OCI-LY7 (cell line): ENCODE measurements at regions not wholly inside any gene's neighbourhood (a gene's known extent, or its start where the extent isn't known, plus 50 kb on each side); places are given as distances from the start of the nearest gene placed in this dataset.

Experiments
- BruUV-seq: library from RNA; stranded (reverse); fragments of 400-500 nt; replicated peaks from 2 replicates; lab custom pipeline; 2021; lab: Mats Ljungman, UMichigan
- CTCF ChIA-PET: fragments of 300-600 bp; sonication (Branson Sonifier 250); formaldehyde crosslinking; loops from one replicate; lab custom pipeline; 2022; ENCODE audit warnings: antibody characterized with exemption; ENCODE audit not compliant: unreplicated experiment; lab: Charles Lee
- POLR2A ChIA-PET: fragments of 300-600 bp; sonication (Branson Sonifier 250); formaldehyde crosslinking; loops from one replicate; lab custom pipeline; 2022; ENCODE audit warnings: antibody characterized with exemption; lab: Charles Lee
- DNase-seq: peaks from one replicate; pipeline ENCODE4 v3.0.0-alpha.2; 2015; ENCODE audit warnings: low spot score
- H2AFZ ChIP-seq: fragments of 200-600 bp; sonication (generic), shearing (Covaris generic); 2 replicates; pipeline ENCODE4 v1.6.1; 2014; ENCODE audit warnings: mild to moderate bottlenecking, antibody characterized with exemption, low read length, moderate library complexity
- H3K27ac ChIP-seq: fragments of 200-600 bp; sonication (generic); 2 replicates; pipeline ENCODE4 v1.5.1; 2014; ENCODE audit warnings: mixed run types, low read depth, mild to moderate bottlenecking, moderate library complexity, low read length, inconsistent platforms; ENCODE audit not compliant: poor library complexity, severe bottlenecking
- H3K36me3 ChIP-seq: fragments of 200-600 bp; sonication (generic); 2 replicates; pipeline ENCODE4 v1.6.1; 2014; ENCODE audit warnings: mild to moderate bottlenecking, antibody characterized with exemption, low read length, moderate library complexity, mixed read lengths; ENCODE audit not compliant: insufficient read depth
- H3K4me1 ChIP-seq: fragments of 200-600 bp; sonication (generic); 2 replicates; pipeline ENCODE4 v1.5.1; 2014; ENCODE audit warnings: mild to moderate bottlenecking, low read length; ENCODE audit not compliant: insufficient read depth, poor library complexity, severe bottlenecking
- H3K4me2 ChIP-seq: fragments of 200-600 bp; sonication (generic); 2 replicates; pipeline ENCODE4 v1.6.1; 2014; ENCODE audit warnings: mild to moderate bottlenecking, low read length
- H3K4me3 ChIP-seq: fragments of 200-600 bp; sonication (generic); 2 replicates; pipeline ENCODE4 v1.5.1; 2014; ENCODE audit warnings: mild to moderate bottlenecking, low read depth, low read length; ENCODE audit not compliant: poor library complexity, severe bottlenecking
- H3K79me2 ChIP-seq: fragments of 200-600 bp; sonication (generic); 2 replicates; pipeline ENCODE4 v1.6.1; 2016; ENCODE audit warnings: low read depth, mild to moderate bottlenecking, low read length, moderate library complexity, mixed read lengths; ENCODE audit not compliant: insufficient read depth
- H3K9me2 ChIP-seq: fragments of 200-600 bp; sonication (generic); 2 replicates; pipeline ENCODE4 v1.6.1; 2016; ENCODE audit warnings: mild to moderate bottlenecking, low read length, mixed read lengths; ENCODE audit not compliant: insufficient read depth
- H3K9me3 ChIP-seq: fragments of 200-600 bp; sonication (generic); 2 replicates; pipeline ENCODE4 v1.6.1; 2014; ENCODE audit warnings: mild to moderate bottlenecking, mixed run types, low read length, mixed read lengths
- H4K20me1 ChIP-seq: fragments of 200-600 bp; sonication (generic); 2 replicates; pipeline ENCODE4 v1.6.1; 2014; ENCODE audit warnings: mild to moderate bottlenecking, antibody characterized with exemption, low read length, moderate library complexity, mixed read lengths; ENCODE audit not compliant: insufficient read depth
- CTCF ChIP-seq: fragments of 200-600 bp; sonication (generic); conservative IDR thresholded peaks from 2 replicates; pipeline ENCODE4 v1.5.1; 2014; ENCODE audit warnings: mild to moderate bottlenecking, antibody characterized with exemption, low read length, moderate library complexity, mixed read lengths
- EZH2phosphoT487 ChIP-seq: fragments of 200-600 bp; sonication (generic); IDR thresholded peaks from 2 replicates; pipeline ENCODE4 v1.6.1; 2018; ENCODE audit warnings: low read depth, borderline replicate concordance, mild to moderate bottlenecking, mixed run types, antibody characterized with exemption, low read length, moderate library complexity, mixed read lengths
- intact Hi-C: fragments of 100-400 bp; cut with micrococcal nuclease; formaldehyde crosslinking; loops from one replicate; pipeline ENCODE4 v1.10.0; 2022; ENCODE audit not compliant: unreplicated experiment

- no peaks in the 10 kb centered on the region for H3K9me3 ChIP-seq
- no peak overlapping the region for H3K27ac ChIP-seq
- no TSS peak for BruUV-seq
- H3K4me3 ChIP-seq: no peak overlapping the region
- no peaks in the 10 kb centered on the region for H3K36me3 ChIP-seq
- DNase-seq: no peak
- H2AFZ ChIP-seq: no peak overlapping the region
- no peaks in the 10 kb centered on the region for H3K4me1 ChIP-seq
- ChIA-PET CTCF (no interaction called here), POLR2A (interaction anchor here (1.8 kb wide), 1 partner anchor 26 kb away, joined by 6 read pairs; no protein-coding TSS in a partner anchor)
- intact Hi-C loops: no loop called here
- H3K4me2 ChIP-seq: no peak overlapping the region
- H4K20me1 ChIP-seq: no peaks in the 10 kb centered on the region
- no peaks in the 10 kb centered on the region for H3K9me2 ChIP-seq
- H3K79me2 ChIP-seq: no peaks in the 10 kb centered on the region
- TF ChIP-seq CTCF (no peak), EZH2phosphoT487 (no peak)
These were observed 250.8 kb upstream of the EDIL3 start for GRCh38 chr5:84635235-84636055.

- TF ChIP-seq EZH2phosphoT487 (no peak), CTCF (no peak)
- no peaks in the 10 kb centered on the region for H3K79me2 ChIP-seq
- no peaks in the 10 kb centered on the region for H3K36me3 ChIP-seq
- H3K9me2 ChIP-seq: no peaks in the 10 kb centered on the region
- no peak overlapping the region for H3K27ac ChIP-seq
- intact Hi-C loops: no loop called here
- no peak for DNase-seq
- H3K4me3 ChIP-seq: no peak overlapping the region
- no peak overlapping the region for H3K4me2 ChIP-seq
- H2AFZ ChIP-seq: no peak overlapping the region
- no peaks in the 10 kb centered on the region for H4K20me1 ChIP-seq
- H3K9me3 ChIP-seq: no peaks in the 10 kb centered on the region
- BruUV-seq: no TSS peak
- CTCF ChIA-PET: no interaction called here
- no peaks in the 10 kb centered on the region for H3K4me1 ChIP-seq
- POLR2A ChIA-PET: interaction anchor here (1.1 to 1.8 kb wide), 3 partner anchors 11 to 25 kb away, joined by 3 to 6 read pairs (median 5); no protein-coding TSS in a partner anchor
These were observed 249.6 kb upstream of the EDIL3 start for GRCh38 chr5:84634256-84634655.

- Histone ChIP-seq H3K9me2 (no peaks in the 10 kb centered on the region), H3K9me3 (no peaks in the 10 kb centered on the region), H3K4me3 (no peak overlapping the region), H3K27ac (no peak overlapping the region), H3K4me2 (no peak overlapping the region), H3K36me3 (no peaks in the 10 kb centered on the region), H3K4me1 (no peaks in the 10 kb centered on the region), H4K20me1 (no peaks in the 10 kb centered on the region), H3K79me2 (no peaks in the 10 kb centered on the region), H2AFZ (no peak overlapping the region)
- POLR2A ChIA-PET: interaction anchor here (0.6 to 1.6 kb wide), 5 partner anchors 9 to 470 kb away, joined by 3 to 6 read pairs (median 3); no protein-coding TSS in a partner anchor
- TF ChIP-seq CTCF (no peak), EZH2phosphoT487 (no peak)
- DNase-seq: no peak
- CTCF ChIA-PET: no interaction called here
- BruUV-seq: no TSS peak
- intact Hi-C loops: no loop called here
These were observed 247.7 kb upstream of the EDIL3 start for GRCh38 chr5:84632418-84632817.
